C1 segment of cervical spinal cord (tissue), 14 donors: ENCODE measurements at regions not wholly inside any gene's neighbourhood (a gene's known extent, or its start where the extent isn't known, plus 50 kb on each side); places are given as distances from the start of the nearest gene placed in this dataset.

Experiments
- DNase-seq, 14 donors: peaks; one replicate each; lab custom pipeline; 2025; lab: John Stamatoyannopoulos, UW

- DNase-seq: no peak
These were observed 749.9 kb downstream of the HACE1 start for GRCh38 chr6:104109806-104110205.

- DNase-seq: no peak
These were observed 751.1 kb downstream of the HACE1 start for GRCh38 chr6:104108634-104109033.

GRCh38 chr6:104095661-104096416 is 763.9 kb downstream of the HACE1 start:
- DNase-seq: no peak

- DNase-seq: no peak
These were observed 772.0 kb downstream of the HACE1 start for GRCh38 chr6:104087765-104088164.

- DNase-seq: no peak
These were observed 791.4 kb downstream of the HACE1 start for GRCh38 chr6:104068281-104068680.

GRCh38 chr6:104064876-104065275 is 794.8 kb downstream of the HACE1 start:
- DNase-seq: no peak

- DNase-seq: no peak
These were observed 809.3 kb downstream of the HACE1 start for GRCh38 chr6:104050455-104050854.

- DNase-seq: no peak
These were observed 813.3 kb downstream of the HACE1 start for GRCh38 chr6:104046426-104046825.

- no peak for DNase-seq
These were observed 828.4 kb downstream of the HACE1 start for GRCh38 chr6:104031346-104031745.

GRCh38 chr6:104022126-104022525 is 837.6 kb downstream of the HACE1 start:
- no peak for DNase-seq

GRCh38 chr6:104019075-104019753 is 840.5 kb downstream of the HACE1 start:
- DNase-seq: no peak

GRCh38 chr6:104017410-104018381 is 842.0 kb downstream of the HACE1 start:
- DNase-seq: no peak

GRCh38 chr6:104014163-104014959 is 845.4 kb downstream of the HACE1 start:
- DNase-seq: no peak

- no peak for DNase-seq
These were observed 846.3 kb downstream of the HACE1 start for GRCh38 chr6:104013312-104013971.

- DNase-seq: no peak
These were observed 848.8 kb downstream of the HACE1 start for GRCh38 chr6:104010897-104011296.

GRCh38 chr6:104003803-104004516 is 855.8 kb downstream of the HACE1 start:
- DNase-seq: no peak

GRCh38 chr6:103995571-103995970 is 864.1 kb downstream of the HACE1 start:
- DNase-seq: no peak

- no peak for DNase-seq
These were observed 875.9 kb downstream of the HACE1 start for GRCh38 chr6:103983860-103984259.

GRCh38 chr6:103983011-103983410 is 876.7 kb downstream of the HACE1 start:
- DNase-seq: no peak

- DNase-seq: no peak
These were observed 877.1 kb downstream of the HACE1 start for GRCh38 chr6:103982574-103982973.
